GM19455 (cell line): ENCODE measurements at regions not wholly inside any gene's neighbourhood (a gene's known extent, or its start where the extent isn't known, plus 50 kb on each side); places are given as distances from the start of the nearest gene placed in this dataset.

Source experiments
- ATAC-seq: cut with Tn5 transposase; IDR thresholded peaks from one replicate; pipeline ENCODE4 v1.9.1; 2021; ENCODE audit not compliant: unreplicated experiment

DNA sequence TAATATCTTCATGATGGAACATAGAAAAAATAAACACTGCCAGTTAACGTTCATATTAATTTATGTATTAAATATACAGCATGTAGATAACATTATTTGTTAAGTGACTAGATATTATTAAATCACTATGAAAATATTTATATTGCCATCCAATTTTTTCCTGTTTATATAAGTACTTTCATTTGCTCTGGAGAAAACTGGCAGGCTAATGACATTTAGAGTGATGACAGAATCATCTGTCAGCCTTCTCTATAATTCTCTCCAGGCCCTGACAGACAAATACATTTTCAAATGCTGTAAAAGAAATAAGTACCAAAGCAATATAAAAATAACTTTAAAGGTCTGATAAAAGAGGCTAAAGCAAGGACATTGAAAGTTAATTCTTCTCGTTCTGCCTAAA lies 2556.7 kb upstream of the PCDH20 start:
- no peak for ATAC-seq

DNA sequence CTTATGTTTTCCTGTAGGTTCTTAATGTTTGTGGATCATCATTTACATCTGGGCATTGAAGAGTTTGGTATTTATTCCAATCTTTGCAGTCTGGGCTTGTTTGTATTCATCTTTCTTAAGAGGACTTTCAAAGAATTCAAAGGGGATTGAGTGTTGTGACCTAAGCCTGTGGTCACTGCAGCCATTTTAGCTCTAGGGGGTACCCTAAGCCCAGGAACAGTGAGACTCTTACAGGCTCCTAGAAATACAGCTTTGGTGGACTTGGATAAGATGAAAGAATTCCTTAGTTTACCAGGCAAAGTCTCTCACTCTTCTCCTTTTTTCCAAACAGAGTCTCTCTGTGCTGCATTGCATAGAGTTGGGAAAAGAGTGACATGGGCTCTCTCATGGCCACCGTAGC lies 2539.0 kb upstream of the PCDH20 start:
- ATAC-seq, result no peak

DNA sequence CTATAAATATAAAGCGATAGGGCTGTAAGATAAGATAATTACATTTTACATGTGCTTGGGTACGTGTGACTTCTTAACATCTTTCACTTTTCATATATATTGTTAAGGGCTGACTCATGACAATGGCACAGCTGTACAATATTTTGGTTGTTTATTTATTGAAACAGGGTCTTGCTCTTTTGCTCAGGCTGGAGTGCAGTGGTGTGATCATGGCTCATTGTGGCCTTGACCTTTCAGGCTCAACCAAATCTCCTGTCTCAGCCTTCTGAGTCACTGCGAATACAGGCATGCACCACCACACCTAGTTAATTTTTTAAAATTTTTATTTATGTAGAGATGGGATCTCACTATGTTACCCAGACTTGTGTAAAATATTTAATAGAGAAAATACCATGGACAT lies 2532.4 kb upstream of the PCDH20 start:
- no peak for ATAC-seq

DNA sequence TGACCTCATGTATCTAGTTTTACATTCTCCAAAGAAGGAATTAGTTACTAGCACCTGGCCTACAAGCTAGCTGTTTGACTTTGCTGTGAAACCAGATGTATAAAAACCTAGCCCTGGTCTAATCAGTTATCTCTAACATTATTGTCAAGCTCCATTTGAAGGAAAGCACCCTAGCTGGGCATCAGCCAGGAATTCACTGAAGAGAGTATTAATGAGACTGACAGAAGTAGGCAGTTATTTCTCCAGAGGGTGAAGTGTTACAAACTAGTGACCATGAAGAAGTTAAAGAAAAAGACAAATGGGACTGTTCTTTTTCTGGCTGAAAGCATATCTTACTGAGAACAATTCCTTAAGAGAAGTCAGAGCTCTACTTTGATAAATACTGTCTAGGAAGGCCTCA lies 2529.3 kb upstream of the PCDH20 start:
- no peak for ATAC-seq

DNA sequence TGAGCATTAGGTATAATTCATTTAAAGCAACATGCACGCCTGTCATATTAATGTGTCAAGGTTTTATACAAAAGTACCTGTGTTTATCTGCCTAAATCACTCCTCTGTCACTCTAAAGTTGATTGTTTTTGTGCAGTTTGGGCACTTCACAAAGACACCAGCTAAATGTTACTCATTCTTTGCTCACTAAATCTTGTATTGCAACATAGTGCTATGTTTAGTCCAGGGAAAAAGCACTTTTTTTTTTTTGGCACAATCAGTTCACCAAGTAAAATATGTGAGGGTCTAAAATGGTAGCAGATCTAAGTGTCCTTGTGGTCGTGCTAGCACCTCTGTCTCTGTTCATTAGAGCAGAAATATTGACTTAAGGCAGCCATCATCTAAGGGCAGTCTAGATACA lies 2526.7 kb upstream of the PCDH20 start:
- no peak for ATAC-seq

DNA sequence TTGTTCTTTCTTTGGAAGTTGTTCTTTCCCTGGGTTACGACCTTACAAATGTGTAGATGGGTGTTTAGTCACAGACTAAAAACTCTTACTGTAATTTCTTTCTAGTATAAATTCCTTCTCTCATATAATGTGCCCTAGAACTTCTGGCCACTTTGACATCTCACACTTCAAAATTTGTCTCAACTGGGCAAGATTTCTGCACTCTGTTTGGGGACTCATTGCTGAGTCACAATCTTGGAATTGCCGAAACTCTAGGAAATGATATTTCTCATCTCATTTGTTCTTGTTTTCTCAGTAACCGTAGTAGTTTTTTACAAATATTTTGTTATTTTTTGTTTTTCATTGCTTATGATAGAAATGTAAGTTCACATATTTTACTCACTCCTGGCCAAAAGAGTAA lies 2523.2 kb upstream of the PCDH20 start:
- ATAC-seq, result no peak

DNA sequence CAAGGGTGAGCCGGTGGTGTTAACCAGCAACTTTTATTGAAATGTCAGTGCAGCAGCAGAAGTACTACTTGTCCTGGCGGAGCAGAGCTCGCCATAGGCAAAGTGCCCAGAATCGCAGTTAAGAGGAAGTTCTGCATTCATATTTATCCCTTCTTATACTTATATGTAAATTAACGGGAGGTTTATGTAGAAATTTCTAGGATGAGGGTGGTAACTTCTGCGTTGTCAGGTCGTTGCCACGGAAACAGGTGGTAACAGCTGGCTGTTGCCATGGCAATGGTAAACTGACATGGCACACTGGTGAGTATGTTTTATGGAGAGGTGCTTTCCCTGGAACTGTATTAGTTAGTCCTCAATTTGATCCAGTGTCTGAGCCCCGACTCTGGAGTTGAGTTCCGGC lies 2494.9 kb upstream of the PCDH20 start:
- ATAC-seq, result no peak

DNA sequence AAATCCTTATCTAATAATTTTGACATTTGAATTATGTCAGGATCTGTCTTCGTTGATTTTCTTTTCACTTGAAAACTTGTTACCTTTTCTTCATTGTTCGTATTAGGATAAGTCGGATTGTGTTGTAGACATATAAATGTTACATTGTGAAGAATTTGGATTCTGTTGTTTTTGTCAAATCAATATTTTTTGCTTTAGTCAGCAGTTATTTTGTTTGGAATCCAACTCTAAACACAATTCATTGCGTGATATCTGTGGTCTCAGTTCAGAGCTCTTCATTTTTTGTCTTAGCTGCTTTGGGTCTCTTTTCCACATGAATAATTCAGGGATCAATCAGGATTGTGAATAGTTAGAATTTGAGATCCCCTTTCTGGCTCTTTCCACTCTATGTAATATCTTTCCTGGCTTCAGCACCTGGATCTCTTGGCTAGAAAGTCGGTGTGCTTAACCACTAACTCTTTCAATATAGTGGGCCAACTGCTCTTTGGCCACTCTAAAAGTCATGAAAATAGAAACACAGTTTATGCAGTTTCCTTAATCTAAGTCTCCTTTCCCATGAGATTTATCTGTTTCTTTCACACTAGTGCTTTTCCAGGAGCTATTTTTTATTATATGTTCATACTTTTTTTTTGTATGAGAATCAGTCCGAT lies 2494.2 kb upstream of the PCDH20 start:
- ATAC-seq, result no peak

DNA sequence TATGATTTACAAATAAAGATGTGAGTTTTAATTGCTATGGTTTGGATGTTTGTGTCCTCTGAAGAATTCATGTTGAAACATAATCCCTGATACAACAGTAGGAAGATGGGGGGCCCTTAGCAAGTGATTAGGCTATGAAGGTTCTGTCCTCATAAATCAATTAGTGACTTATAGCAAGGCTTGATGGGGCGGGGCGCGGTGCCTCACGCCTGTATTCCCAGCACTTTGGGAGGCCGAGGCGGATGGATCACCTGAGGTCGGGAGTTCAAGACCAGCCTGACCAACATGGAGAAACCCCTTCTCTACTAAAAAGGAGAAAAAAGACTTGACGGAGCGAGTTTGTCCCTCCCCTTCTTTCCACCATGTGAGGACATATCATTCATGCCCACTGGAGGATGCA lies 2486.5 kb upstream of the PCDH20 start:
- no peak for ATAC-seq

DNA sequence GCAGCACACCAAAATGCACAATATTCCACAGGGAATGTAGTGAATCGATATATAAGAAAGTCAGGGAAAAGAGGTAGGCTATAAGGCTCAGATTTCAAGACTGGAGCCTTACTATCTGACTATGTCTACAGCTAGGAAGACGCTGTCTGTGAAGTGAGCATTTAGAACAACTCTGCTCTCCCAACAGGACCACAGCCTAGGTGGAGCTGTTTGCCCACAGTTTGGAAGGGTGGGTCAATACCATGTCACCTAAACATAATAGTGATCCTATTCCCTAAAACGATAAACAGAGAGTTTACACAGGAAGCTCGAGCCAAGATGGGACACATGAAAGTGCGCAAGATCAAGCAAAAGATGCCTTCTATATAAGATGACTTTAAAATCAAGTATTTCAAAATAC lies 2486.0 kb upstream of the PCDH20 start:
- no peak for ATAC-seq

DNA sequence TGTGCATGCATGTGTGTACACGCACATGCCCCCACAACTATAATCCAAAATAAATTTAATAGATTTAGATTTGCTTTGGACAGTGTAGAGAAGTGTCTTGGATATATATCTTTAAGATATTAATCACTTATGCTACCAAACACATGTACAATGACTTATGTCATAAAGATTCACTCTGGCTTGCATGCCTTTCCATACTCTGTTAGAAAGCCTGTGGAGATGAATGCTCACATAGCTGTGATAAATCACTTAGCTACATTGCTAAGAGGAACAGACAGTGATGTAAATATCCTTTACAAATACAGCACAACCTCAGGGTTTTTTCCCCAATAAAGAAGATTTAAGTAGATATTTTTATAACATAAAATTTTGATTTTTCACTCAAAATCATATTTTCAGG lies 2484.8 kb upstream of the PCDH20 start:
- no peak for ATAC-seq

DNA sequence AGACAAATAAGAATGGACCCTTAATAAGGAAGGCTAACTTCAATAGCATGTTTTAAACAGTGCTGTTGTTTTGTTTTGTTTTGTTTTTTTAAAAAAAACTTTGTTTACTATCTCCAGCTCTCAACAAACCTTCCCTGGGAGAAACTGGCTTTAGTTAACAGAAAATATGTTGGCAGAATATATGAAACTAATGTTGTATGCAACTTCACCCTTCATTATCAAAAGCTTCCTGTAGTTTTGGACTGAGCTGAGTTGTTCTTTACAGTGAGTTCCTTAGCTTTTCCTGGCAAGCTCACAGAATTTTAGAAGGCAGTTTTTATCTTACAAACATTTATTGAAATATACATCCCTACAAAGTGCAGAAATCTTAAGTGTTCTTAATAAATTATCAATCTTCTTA lies 2480.7 kb upstream of the PCDH20 start:
- no peak for ATAC-seq

DNA sequence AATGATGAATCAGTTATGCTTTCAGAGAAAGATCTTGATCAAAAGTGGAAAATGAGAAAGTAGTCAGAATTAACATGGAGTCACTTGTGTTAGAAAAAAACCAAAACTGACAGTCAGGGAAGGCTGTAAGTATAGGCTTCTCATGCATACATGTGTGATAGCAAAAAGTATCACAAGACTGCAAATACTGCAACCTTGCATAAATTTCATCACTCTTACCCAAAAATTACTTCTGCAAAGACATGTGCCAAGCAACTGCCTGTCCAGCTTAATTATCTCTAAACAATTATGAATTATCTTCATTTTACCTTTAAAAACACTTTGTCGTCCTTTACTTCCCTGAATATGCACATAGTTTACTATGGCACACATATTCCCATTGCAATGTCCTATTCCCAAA lies 2466.4 kb upstream of the PCDH20 start:
- no peak for ATAC-seq

DNA sequence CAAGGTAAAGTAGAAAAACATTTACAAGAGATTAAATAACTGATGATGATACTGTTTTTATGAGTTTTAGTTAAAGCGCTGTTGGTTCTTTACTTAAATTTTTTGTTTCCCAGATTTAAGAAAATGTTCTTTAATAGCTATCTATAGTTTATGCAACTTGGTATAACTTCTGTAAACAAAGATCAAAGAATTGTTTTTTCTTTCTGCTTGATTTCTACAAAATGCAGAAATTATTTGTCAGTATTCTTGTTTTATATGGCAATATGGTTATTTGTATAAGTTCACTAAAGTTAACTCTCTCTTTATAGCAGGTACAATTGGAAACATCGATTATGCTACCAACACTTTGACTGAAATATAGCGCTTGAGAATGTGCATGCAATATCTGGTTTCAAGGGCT lies 2465.1 kb upstream of the PCDH20 start:
- no peak for ATAC-seq

DNA sequence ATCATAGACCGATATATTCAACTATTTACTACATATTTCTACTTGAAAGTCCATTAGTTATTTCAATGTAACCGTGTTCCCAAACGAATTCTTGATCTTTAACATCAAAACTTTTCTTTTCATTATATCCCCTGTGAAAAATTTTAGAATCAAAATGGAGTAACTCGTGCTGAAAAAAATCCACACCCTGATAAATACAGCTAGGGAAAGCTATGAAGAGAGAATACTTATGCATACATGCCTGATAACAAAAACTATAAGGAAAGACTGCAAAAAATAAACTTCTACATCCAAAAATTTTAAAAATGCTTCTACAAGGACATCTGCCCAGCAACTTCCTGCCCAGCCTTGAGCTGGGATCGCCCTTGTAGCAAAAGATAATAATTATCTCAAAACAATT lies 2458.3 kb upstream of the PCDH20 start:
- no peak for ATAC-seq

DNA sequence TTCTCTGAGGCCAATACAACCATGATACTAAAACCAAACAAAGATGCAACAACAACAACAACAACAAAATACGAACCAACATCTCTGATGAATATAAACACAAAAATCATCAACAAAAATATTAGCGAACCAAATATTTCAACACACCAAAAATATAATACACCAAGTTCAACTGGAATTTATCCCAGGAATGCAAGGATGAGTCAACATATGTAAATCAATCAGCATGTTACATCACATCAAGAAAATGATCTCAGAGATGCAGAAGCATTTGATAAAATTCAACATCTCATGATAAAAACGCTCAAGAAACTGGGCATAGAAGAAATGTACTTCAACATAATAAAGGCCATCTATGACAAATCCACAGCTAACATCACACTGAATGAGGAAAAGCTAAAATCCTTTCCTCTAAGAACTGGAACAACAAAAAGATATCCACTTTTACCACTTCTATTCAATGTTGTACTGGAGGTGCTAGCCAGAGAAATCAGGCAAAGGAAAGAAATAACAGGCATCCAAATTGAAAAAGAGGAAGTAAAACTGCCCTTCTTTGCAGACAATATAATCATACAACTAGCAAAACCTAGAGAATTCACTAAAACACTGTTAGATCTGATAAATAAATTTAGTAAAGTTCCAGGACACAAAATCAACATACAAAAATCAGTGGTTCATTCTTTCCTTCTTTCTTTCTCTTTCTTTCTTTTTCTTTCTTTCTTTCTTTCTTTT lies 2448.7 kb upstream of the PCDH20 start:
- no peak for ATAC-seq

DNA sequence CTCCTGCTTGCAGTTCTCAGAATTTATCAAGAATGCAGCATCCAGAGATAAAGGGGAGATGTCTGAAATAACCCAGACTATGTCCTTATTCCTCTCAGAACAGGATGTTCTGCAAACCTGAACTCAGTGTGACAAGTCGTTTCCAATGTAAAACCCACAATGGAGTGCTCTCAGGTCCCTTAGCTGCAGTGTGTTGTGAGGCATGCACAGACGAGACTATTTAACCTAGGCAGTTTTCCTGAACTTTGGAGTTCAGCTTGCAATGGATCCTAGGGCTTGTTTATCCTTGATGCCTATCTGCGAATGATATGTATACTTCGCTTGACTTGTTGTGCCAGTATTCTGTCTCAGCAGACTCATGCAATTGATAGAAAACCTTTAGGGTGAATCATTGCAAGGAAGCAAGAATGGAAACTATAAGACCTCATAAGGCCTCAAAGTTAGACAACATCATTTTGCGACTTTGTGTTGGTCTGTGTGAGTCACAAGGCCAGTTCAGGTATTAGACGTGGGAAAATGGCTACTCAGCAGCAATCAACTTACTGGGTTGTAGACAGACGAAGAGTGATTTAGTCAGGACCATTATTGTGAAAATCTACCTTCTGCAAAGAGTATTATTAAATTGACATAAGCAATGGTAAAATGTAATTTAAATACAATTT lies 2439.9 kb upstream of the PCDH20 start:
- ATAC-seq, result no peak

DNA sequence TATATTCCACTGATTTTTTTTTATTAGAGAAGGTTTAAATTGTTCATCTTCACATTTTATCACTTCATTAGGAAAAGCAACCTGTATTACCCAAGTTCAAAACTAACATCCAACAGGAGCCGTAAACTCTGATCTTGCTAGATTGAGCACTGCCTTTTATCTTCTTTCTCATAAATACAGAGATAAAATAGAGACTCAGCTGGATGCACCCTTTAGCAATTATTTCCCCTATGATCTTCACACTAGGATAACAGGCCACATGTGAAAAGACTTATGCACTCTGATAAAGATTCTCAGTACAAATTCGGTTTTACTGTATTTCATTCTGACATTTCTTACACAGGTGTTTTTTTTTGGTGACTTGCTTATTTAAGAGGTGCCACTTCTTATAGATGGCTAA lies 2438.2 kb upstream of the PCDH20 start:
- ATAC-seq, result no peak

DNA sequence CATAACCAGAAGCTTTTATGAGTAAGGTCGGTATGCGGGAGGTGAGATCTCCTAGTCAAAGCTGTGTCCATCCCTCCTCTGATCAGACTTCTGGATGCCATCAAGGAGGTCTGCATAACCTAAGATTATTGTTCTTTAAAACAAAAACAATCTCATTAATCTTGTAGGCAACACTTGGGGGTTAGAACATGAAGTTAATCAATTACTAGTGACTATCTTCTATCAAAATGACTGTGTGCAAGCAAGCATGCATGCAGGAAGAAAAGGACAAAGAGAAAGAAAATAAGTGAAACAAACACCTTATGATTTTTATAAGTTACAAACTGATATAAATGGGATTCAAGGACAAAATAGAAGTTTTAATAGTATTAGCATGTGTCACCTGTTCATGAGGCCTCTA lies 2435.9 kb upstream of the PCDH20 start:
- no peak for ATAC-seq

DNA sequence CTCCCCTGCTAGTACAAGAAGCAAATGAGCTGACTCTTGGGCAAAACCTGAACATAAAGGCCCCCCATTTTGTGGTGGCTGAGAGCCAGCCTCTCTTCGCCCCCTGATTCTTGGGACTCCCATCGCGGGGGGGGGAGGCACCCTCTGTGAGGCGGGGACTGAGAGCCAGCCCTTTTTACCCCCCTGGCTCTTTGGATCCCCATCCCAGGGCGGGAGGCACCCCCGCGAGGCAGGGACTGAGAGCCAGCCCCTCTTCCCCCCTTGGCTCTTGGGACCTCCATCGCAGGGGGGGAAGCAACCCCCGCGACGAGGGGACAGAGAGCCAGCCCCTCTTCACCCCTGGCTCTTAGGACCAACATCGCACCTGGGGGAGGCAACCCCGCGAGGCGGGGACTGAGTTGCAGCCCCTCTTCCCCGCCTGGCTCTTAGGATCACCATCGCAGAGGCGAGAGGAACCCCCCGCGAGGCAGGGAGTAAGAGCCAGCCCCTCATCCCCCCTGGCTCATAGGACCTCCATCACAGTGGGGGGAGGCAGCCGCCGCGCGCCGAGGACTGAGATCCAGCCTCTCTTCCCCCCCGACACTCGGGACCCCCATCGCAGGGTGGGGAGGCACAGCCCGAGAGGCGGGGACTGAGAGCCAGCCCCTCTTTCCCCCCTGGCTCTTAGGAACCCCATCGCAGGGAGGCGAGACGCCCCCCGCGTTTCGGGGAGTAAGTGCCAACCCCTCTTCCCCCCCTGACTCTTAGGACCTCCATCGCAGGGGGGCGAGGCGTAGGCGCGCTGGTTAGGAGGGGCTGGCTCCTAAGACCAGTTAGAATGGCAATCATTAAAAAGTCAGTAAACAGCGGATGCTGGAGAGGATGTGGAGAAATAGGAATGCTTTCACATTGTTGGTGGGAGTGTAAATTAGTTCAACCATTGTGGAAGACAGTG lies 2428.4 kb upstream of the PCDH20 start:
- no peak for ATAC-seq

DNA sequence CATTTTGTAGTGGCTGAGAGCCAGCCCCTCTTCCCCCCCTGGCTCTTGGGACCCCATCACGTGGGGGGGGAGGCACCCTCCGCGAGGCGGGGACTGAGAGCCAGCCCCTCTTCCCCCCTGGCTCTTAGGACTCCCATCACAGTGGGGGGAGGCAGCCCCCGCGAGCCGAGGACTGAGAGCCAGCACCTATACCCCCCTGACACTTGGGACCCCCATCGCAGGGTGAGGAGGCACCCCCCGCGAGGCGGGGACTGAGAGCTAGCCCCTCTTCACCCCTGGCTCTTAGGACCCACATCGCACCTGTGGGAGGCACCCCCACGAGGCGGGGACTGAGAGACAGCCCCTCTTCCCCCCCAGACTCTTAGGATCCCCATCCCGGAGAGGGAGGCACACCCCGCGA lies 2426.5 kb upstream of the PCDH20 start:
- no peak for ATAC-seq
